GM23338 (cell line): ENCODE measurements at regions not wholly inside any gene's neighbourhood (a gene's known extent, or its start where the extent isn't known, plus 50 kb on each side); places are given as distances from the start of the nearest gene placed in this dataset.

Source experiments
- ATAC-seq: fragments of 200-7000 bp; cut with Tn5 transposase; 3 replicates; pipeline ENCODE4 v1.9.1; 2020
- DNase-seq: peaks from one replicate; pipeline ENCODE4 v3.0.0-alpha.2; 2015; ENCODE audit warnings: low spot score
- H2AFZ ChIP-seq: fragments of 200-600 bp; sonication (generic); 2 replicates; pipeline ENCODE4 v1.8.0; 2016; ENCODE audit warnings: antibody characterized with exemption, mild to moderate bottlenecking, moderate library complexity
- H3F3A ChIP-seq: fragments of 200-600 bp; sonication (generic); replicated peaks from 2 replicates; pipeline ENCODE4 v1.8.0; 2017; ENCODE audit warnings: antibody characterized with exemption, mixed run types, low read depth
- H3K27ac ChIP-seq: fragments of 200-600 bp; sonication (generic); 2 replicates; pipeline ENCODE4 v1.6.1; 2016; ENCODE audit warnings: low read depth
- H3K27me3 ChIP-seq: fragments of 200-600 bp; sonication (generic); 2 replicates; pipeline ENCODE4 v1.8.0; 2016; ENCODE audit warnings: mild to moderate bottlenecking, mixed run types, moderate library complexity; ENCODE audit not compliant: insufficient read depth
- H3K36me3 ChIP-seq: fragments of 200-600 bp; sonication (generic); 2 replicates; pipeline ENCODE4 v1.8.0; 2016; ENCODE audit warnings: mild to moderate bottlenecking; ENCODE audit not compliant: insufficient read depth
- H3K4me1 ChIP-seq: fragments of 200-600 bp; sonication (generic); 2 replicates; pipeline ENCODE4 v1.8.0; 2016; ENCODE audit warnings: mild to moderate bottlenecking, moderate library complexity; ENCODE audit not compliant: insufficient read depth
- H3K4me2 ChIP-seq: fragments of 200-600 bp; sonication (generic); 2 replicates; pipeline ENCODE4 v1.7.1; 2017; ENCODE audit warnings: mixed run types
- H3K4me3 ChIP-seq: fragments of 200-600 bp; sonication (generic); 2 replicates; pipeline ENCODE4 v1.6.1; 2016; ENCODE audit warnings: mixed run types
- H3K79me2 ChIP-seq: fragments of 200-600 bp; sonication (generic); replicated peaks from 2 replicates; pipeline ENCODE4 v1.8.0; 2017; ENCODE audit warnings: mild to moderate bottlenecking; ENCODE audit not compliant: insufficient read depth
- H3K9me2 ChIP-seq: fragments of 200-600 bp; sonication (generic); 2 replicates; pipeline ENCODE4 v1.8.0; 2017; ENCODE audit not compliant: insufficient read depth
- H4K20me1 ChIP-seq: fragments of 200-600 bp; sonication (generic); replicated peaks from 2 replicates; pipeline ENCODE4 v1.8.0; 2017; ENCODE audit warnings: mild to moderate bottlenecking; ENCODE audit not compliant: insufficient read depth
- H3K27ac Mint-ChIP-seq: 2 replicates; pipeline ENCODE4 v1.8.0; 2020; ENCODE audit warnings: inconsistent platforms, mild to moderate bottlenecking, moderate library complexity, mixed read lengths
- H3K27me3 Mint-ChIP-seq: 3 replicates; pipeline ENCODE4 v1.8.0; 2022; ENCODE audit warnings: low read depth, mild to moderate bottlenecking, moderate library complexity, mixed read lengths, inconsistent platforms; ENCODE audit not compliant: insufficient read depth, poor library complexity
- H3K36me3 Mint-ChIP-seq: 3 replicates; pipeline ENCODE4 v1.8.0; 2021; ENCODE audit warnings: low read depth, mild to moderate bottlenecking, inconsistent platforms, moderate library complexity, mixed read lengths
- H3K4me1 Mint-ChIP-seq: 3 replicates; pipeline ENCODE4 v1.8.0; 2020; ENCODE audit warnings: mild to moderate bottlenecking, inconsistent platforms, mixed read lengths
- H3K4me3 Mint-ChIP-seq: 3 replicates; pipeline ENCODE4 v1.8.0; 2021; ENCODE audit warnings: moderate library complexity, mild to moderate bottlenecking, inconsistent platforms, mixed read lengths
- H3K9me3 Mint-ChIP-seq: 3 replicates; pipeline ENCODE4 v1.8.0; 2020; ENCODE audit warnings: moderate library complexity, mild to moderate bottlenecking, inconsistent platforms, mixed read lengths
- CREB1 ChIP-seq: fragments of 250-450 bp; sonication (Bioruptor Pico); IDR thresholded peaks from 2 replicates; pipeline ENCODE4 v1.5.0; 2020; ENCODE audit warnings: low read depth, mild to moderate bottlenecking, moderate library complexity
- CTCF ChIP-seq, 2 experiments: fragments of 200-600 bp in 1 of 2; sonication (generic) in 1 of 2; conservative IDR thresholded peaks; 2 replicates each; pipeline versions ENCODE4 v1.5.1 to v1.6.1; 2016 to 2017; ENCODE audit warnings: antibody characterized with exemption in 2 of 2, low read depth in 2 of 2, mild to moderate bottlenecking in 2 of 2, moderate library complexity in 1 of 2
- EZH2 ChIP-seq: fragments of 200-600 bp; sonication (generic); IDR thresholded peaks from one replicate; pipeline ENCODE4 v1.8.0; 2017; ENCODE audit warnings: antibody characterized with exemption, mild to moderate bottlenecking, low read depth; ENCODE audit not compliant: unreplicated experiment
- JUNB ChIP-seq: IDR thresholded peaks from one replicate; pipeline ENCODE4 v1.6.1; 2016; ENCODE audit warnings: antibody characterized with exemption; ENCODE audit not compliant: unreplicated experiment
- REST ChIP-seq: IDR thresholded peaks from one replicate; pipeline ENCODE4 v1.6.1; 2018; ENCODE audit warnings: antibody characterized with exemption; ENCODE audit not compliant: unreplicated experiment
- STAT1 ChIP-seq: IDR thresholded peaks from one replicate; pipeline ENCODE4 v1.6.1; 2016; ENCODE audit warnings: antibody characterized with exemption; ENCODE audit not compliant: unreplicated experiment
- ZNF462 ChIP-seq: fragments of 250-450 bp; sonication (Bioruptor Pico); IDR thresholded peaks from 2 replicates; pipeline ENCODE4 v1.5.0; 2020; ENCODE audit warnings: mild to moderate bottlenecking, moderate library complexity
- TF ChIP-seq, protein P1 (sequence below): IDR thresholded peaks from 2 replicates; pipeline ENCODE4 v1.6.1; 2016; ENCODE audit warnings: antibody characterized with exemption

GRCh38 chr2:241993386-241994005 lies 124.0 kb downstream of the RTP5 start (continued):
- TF ChIP-seq CTCF (conservative IDR thresholded peaks at IDR 0.05; ENCODE audit: low read depth in 2 of 2), result no peak
- TF ChIP-seq STAT1, result no peak
- TF ChIP-seq, protein P1, sequence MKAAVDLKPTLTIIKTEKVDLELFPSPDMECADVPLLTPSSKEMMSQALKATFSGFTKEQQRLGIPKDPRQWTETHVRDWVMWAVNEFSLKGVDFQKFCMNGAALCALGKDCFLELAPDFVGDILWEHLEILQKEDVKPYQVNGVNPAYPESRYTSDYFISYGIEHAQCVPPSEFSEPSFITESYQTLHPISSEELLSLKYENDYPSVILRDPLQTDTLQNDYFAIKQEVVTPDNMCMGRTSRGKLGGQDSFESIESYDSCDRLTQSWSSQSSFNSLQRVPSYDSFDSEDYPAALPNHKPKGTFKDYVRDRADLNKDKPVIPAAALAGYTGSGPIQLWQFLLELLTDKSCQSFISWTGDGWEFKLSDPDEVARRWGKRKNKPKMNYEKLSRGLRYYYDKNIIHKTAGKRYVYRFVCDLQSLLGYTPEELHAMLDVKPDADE, result no peak
- TF ChIP-seq EZH2, result no peak
- no peak for TF ChIP-seq CREB1
- TF ChIP-seq REST, result no peak

DNA sequence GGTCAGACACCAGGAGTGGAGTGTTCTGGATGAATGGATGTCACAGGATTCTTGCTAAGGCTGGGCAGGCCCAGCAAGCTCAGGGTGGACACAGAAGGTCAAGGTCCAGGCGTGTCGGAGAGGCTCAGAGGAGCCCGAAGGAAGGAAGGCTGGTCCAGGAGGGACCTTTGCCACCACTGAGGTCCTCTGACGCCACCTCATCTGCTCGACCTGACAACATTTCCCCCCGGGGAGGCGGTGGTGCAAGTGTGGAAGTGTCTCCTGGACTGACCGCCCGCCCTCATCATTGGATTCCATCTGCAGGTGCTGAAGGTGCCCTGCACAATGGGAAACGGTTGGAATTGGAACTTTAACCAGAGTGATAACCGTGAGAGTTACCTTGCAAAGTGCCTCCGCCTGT lies 124.6 kb downstream of the RTP5 start:
- H3K4me3 ChIP-seq, result no peak overlapping the region
- H3K9me2 ChIP-seq, result no peaks in the 10 kb centered on the region
- Mint-ChIP-seq H3K27ac (no peak overlapping the region), H3K4me3 (no peak overlapping the region), H3K27me3 (peaks cover 2% of the 10 kb centered on the region), H3K4me1 (no peaks in the 10 kb centered on the region), H3K36me3 (no peaks in the 10 kb centered on the region), H3K9me3 (peaks cover 12% of the 10 kb centered on the region; the same call in 2 of the 3 replicates)
- no peak overlapping the region for H2AFZ ChIP-seq
- H4K20me1 ChIP-seq, result no peaks in the 10 kb centered on the region
- H3K79me2 ChIP-seq, result no peaks in the 10 kb centered on the region
- H3K4me2 ChIP-seq, result no peak overlapping the region
- ATAC-seq, result no peak
- DNase-seq, result no peak
- no peak overlapping the region for H3K27ac ChIP-seq
- no peaks in the 10 kb centered on the region for H3K36me3 ChIP-seq
- no peaks in the 10 kb centered on the region for H3K4me1 ChIP-seq
- H3K27me3 ChIP-seq, result no peaks in the 10 kb centered on the region
- H3F3A ChIP-seq, result no peaks in the 10 kb centered on the region
- TF ChIP-seq ZNF462 (CRISPR knock-in tag) (no peak), JUNB (no peak), REST (no peak)
